Naive B cell (primary cell): ENCODE measurements at regions not wholly inside any gene's neighbourhood (a gene's known extent, or its start where the extent isn't known, plus 50 kb on each side); places are given as distances from the start of the nearest gene placed in this dataset.
A peak's percentile ranks its signal among the peaks of the same experiment; 100 is the strongest.
"Not testable (repeated sequence)": the region's sequence is repeated elsewhere in the genome, so short reads cannot be mapped to it uniquely, and the experiment has no call there.

Experiments
- ATAC-seq, 2 donors: fragments of 150-1000 bp; cut with Tn5 transposase; 2 replicates each; pipeline ENCODE4 v1.10.0; 2021; ENCODE audit warnings: low read depth in 2 of 2, mild to moderate bottlenecking in 2 of 2, moderate library complexity in 2 of 2
- DNase-seq: peaks from one replicate; pipeline ENCODE4 v3.0.0; 2022
- H3K27ac Mint-ChIP-seq, 6 donors: one replicate each; pipeline ENCODE4 v1.8.0; 2020 to 2022; ENCODE audit warnings: mild to moderate bottlenecking in 6 of 6, mixed read lengths in 6 of 6, moderate library complexity in 5 of 6, inconsistent platforms in 2 of 6
- H3K27me3 Mint-ChIP-seq, 3 donors: one replicate each; pipeline ENCODE4 v1.8.0; 2021 to 2022; ENCODE audit warnings: mixed read lengths in 3 of 3, mild to moderate bottlenecking in 1 of 3
- H3K36me3 Mint-ChIP-seq, 2 donors: one replicate each; pipeline ENCODE4 v1.8.0; 2020 to 2022; ENCODE audit warnings: mixed read lengths in 2 of 2, inconsistent platforms in 1 of 2, mild to moderate bottlenecking in 1 of 2
- H3K4me1 Mint-ChIP-seq, 3 donors: one replicate each; pipeline ENCODE4 v1.8.0; 2020 to 2022; ENCODE audit warnings: mixed read lengths in 3 of 3, inconsistent platforms in 1 of 3, mild to moderate bottlenecking in 1 of 3, moderate library complexity in 1 of 3
- H3K4me3 Mint-ChIP-seq, 8 donors: one replicate each; pipeline ENCODE4 v1.8.0; 2020 to 2022; ENCODE audit warnings: mild to moderate bottlenecking in 8 of 8, mixed read lengths in 8 of 8, moderate library complexity in 8 of 8, inconsistent platforms in 2 of 8
- H3K9me3 Mint-ChIP-seq, 7 donors: one replicate each; pipeline ENCODE4 v1.8.0; 2020 to 2022; ENCODE audit warnings: mixed read lengths in 7 of 7, mild to moderate bottlenecking in 5 of 7, inconsistent platforms in 2 of 7, moderate library complexity in 1 of 7

GRCh38 chr5:167063788-167064187, 1227.7 kb upstream of the WWC1 start:
- ATAC-seq, result no peak
- Mint-ChIP-seq H3K4me1 (no peaks in the 10 kb centered on the region), H3K27me3 (no peaks in the 10 kb centered on the region)

DNA sequence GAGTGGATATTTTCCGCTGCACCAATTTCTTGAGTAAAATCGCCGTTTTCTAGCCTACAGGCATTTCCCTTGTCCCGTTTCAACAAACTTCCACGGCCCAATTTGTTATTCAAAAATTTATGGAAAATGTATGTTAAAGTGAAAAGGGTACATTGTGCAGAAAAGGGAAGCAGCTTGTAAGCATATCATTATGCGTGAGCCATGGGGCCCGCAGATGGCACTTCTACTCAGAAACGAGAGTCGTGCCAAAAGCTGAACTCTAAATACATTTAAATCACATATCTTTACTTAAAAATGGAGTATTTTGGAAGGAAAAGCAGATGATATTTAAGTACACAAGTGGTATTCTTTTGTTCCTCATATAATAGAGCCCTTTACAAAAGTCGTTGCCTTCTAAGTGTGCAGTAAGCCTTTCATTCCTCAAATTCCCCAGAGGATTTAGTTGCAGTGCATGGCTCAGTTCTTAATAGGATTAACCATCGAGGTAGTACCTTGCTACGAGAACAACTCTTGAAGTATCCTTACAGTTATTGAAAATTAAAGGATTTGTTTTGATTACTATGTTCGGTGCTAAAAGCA, 1227.2 kb upstream of the WWC1 start:
- H3K27me3 Mint-ChIP-seq, result no peaks in the 10 kb centered on the region
- ATAC-seq, result no peak
- no peak overlapping the region for H3K27ac Mint-ChIP-seq
- no peaks in the 10 kb centered on the region for H3K36me3 Mint-ChIP-seq
- H3K4me1 Mint-ChIP-seq, result no peaks in the 10 kb centered on the region
- no peak overlapping the region for H3K4me3 Mint-ChIP-seq
- no peak for DNase-seq
- peaks cover 0 to 6% (median 0%) of the 10 kb centered on the region in 7 donors for H3K9me3 Mint-ChIP-seq

More at GRCh38 chr5:167063788-167064187, 1227.7 kb upstream of the WWC1 start:
- no peak for DNase-seq
- H3K4me3 Mint-ChIP-seq, result no peak overlapping the region
- H3K27ac Mint-ChIP-seq, result no peak overlapping the region
- H3K9me3 Mint-ChIP-seq, result peaks cover 0 to 6% (median 0%) of the 10 kb centered on the region in 7 donors
- H3K36me3 Mint-ChIP-seq, result no peaks in the 10 kb centered on the region

DNA sequence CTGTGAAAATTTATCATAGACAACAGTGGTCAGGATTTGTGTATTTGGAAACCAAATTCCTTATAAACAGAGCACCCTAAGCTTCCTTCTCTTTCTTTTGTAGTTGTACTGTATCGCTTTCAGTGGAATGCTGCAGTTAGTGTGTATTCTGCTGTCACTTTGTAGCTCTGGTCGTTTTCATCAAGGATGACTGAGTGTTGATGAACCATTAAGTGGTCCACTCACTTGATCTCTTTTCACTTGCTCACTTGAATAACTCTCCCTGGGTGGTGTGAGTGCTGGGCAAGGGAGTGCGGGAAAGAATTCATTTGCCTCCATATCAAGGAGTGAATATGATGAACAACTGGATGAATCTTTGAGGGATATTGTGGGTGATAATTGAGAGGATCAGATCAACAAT, 1225.7 kb upstream of the WWC1 start:
- Mint-ChIP-seq H3K27ac (no peak overlapping the region), H3K9me3 (peaks cover 0 to 6% (median 0%) of the 10 kb centered on the region in 7 donors), H3K4me3 (no peak overlapping the region), H3K36me3 (no peaks in the 10 kb centered on the region), H3K4me1 (no peaks in the 10 kb centered on the region), H3K27me3 (no peaks in the 10 kb centered on the region)
- no peak for ATAC-seq
- DNase-seq, result no peak

DNA sequence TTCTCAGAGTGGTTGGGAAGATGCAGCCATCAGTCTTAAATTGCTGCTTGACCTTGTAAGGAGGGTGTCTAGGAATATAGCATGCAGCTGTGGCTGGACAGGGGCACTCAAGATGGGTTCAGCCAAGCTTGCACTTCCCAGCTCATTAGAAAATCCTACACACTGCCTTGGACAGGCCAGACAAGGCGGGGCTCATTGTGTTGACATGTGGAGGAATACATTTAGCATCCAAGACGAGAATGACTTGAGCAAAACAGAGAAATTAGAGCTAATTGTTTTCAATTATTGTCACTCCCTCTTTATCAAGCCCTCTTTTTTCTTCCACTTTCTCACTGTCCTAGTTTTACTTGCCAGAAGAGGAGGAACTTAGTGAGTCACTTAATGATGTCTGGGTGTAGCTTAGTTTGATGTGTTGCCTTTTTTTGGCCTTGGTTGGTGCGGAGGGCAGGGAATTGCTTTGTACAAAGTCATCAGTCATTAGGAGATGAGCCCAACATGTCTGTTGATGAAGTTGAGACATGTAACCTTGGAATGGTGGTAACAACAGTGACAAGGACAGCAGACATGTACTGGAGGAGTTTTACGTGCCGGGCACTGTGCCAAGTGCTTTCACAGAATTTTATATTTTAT, 1219.3 kb upstream of the WWC1 start:
- ATAC-seq, result no peak
- Mint-ChIP-seq H3K36me3 (no peaks in the 10 kb centered on the region), H3K27ac (no peak overlapping the region)

GRCh38 chr5:167081561-167081960, 1209.9 kb upstream of the WWC1 start:
- H3K9me3 Mint-ChIP-seq, result peaks cover 0 to 4% (median 0%) of the 10 kb centered on the region in 7 donors
- H3K4me3 Mint-ChIP-seq, result no peak overlapping the region
- H3K27ac Mint-ChIP-seq, result no peak overlapping the region
- ATAC-seq (no peak), DNase-seq (no peak)
- no peaks in the 10 kb centered on the region for H3K4me1 Mint-ChIP-seq
- no peaks in the 10 kb centered on the region for H3K36me3 Mint-ChIP-seq
- no peaks in the 10 kb centered on the region for H3K27me3 Mint-ChIP-seq

More for the DNA sequence above, 1219.3 kb upstream of the WWC1 start:
- no peaks in the 10 kb centered on the region for H3K27me3 Mint-ChIP-seq
- H3K9me3 Mint-ChIP-seq, result peaks cover 0 to 10% (median 0%) of the 10 kb centered on the region in 7 donors
- H3K4me3 Mint-ChIP-seq, result no peak overlapping the region
- DNase-seq, result no peak
- no peaks in the 10 kb centered on the region for H3K4me1 Mint-ChIP-seq

DNA sequence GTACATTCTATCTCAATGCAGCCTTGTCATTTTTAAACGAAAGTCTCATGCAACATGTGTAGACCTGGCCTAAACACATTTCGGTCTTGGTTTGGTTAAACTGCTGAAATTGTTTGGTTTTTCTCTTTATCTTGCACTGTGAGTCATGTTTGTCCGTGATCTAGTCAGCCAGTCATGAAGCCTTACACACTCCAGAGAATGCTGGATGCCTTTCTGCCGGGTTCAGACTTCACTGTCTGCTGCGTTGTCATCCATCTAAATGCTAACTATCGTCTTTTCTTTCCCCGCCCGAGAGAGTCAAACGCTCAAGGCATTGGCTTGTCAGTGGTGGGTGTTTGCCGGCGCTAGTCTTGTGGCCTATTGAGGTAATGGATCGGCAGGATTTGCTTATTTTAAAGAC, 1194.6 kb upstream of the WWC1 start:
- Mint-ChIP-seq H3K27ac (no peak overlapping the region), H3K4me3 (no peak overlapping the region), H3K36me3 (no peaks in the 10 kb centered on the region), H3K4me1 (no peaks in the 10 kb centered on the region), H3K9me3 (peaks cover 0 to 10% (median 4%) of the 10 kb centered on the region in 7 donors), H3K27me3 (no peaks in the 10 kb centered on the region)
- DNase-seq, result no peak
- ATAC-seq, result no peak

DNA sequence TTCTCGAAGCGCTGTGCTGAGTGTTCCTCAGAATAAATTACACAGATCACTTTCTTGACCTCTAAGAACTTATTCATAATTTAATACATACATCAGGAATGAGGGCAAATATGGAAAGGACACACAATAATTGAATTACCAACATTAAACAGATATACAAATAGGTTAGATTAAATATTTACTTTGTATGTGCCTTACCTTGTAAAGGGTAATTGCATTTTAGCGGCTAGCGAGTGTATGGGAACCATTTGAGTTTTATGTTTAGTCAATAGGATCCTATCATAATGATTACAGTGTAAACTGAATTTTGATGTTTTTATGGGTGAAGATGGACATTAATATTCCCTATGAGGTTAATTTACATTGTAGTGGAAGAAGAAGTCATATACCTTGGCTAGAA, 1187.1 kb upstream of the WWC1 start:
- Mint-ChIP-seq H3K36me3 (no peaks in the 10 kb centered on the region), H3K4me1 (no peaks in the 10 kb centered on the region), H3K9me3 (peaks cover 0 to 11% (median 4%) of the 10 kb centered on the region in 7 donors), H3K27me3 (no peaks in the 10 kb centered on the region), H3K27ac (no peak overlapping the region), H3K4me3 (no peak overlapping the region)
- ATAC-seq (no peak), DNase-seq (no peak)

DNA sequence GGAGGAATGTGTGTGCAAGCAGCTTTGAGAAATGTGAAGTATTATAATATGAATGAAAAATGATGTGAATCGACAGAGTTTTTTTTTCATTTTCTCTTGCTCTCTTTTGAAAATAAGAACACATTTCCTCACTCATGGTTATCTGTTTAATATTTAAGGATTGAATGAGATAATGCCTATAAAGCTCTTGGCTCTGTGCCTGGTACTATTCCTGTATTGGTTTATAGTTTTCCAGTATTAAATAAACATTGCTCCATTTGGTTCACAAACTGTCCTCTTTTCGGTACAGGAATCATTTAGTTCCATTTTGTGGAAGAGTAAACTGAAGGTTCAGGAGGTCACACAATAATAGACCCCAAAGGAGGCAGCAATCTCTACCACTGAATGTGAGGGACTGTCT, 1185.5 kb upstream of the WWC1 start:
- no peak overlapping the region for H3K4me3 Mint-ChIP-seq
- ATAC-seq (no peak), DNase-seq (no peak)
- H3K27ac Mint-ChIP-seq, result peak overlapping the region in 1 of 6 donors; percentile 7
- no peaks in the 10 kb centered on the region for H3K4me1 Mint-ChIP-seq
- H3K36me3 Mint-ChIP-seq, result no peaks in the 10 kb centered on the region
- H3K27me3 Mint-ChIP-seq, result no peaks in the 10 kb centered on the region
- peaks cover 0 to 11% (median 4%) of the 10 kb centered on the region in 7 donors for H3K9me3 Mint-ChIP-seq

DNA sequence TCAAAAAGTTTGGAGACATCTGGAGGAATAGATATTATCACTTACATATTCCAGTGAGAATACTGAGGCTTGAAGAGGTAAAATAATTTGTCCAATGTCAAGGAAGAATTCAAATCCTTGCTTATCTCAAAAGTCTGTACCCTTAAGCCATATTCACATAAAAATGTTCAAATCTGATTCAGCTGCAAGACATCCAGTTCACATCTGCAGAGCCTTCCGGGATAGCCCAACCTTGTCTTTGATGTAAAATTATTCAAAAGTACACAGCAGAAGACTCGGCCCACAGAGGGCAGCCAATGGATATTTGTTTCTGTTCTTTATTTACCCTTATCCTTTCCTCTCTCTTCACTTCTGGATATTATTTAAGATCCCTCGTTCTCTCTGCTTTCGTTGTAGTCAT, 1183.8 kb upstream of the WWC1 start:
- H3K4me1 Mint-ChIP-seq, result no peaks in the 10 kb centered on the region
- H3K27ac Mint-ChIP-seq, result no peak overlapping the region
- no peaks in the 10 kb centered on the region for H3K27me3 Mint-ChIP-seq
- H3K4me3 Mint-ChIP-seq, result no peak overlapping the region
- no peak for DNase-seq
- no peaks in the 10 kb centered on the region for H3K36me3 Mint-ChIP-seq
- no peak for ATAC-seq
- peaks cover 0 to 11% (median 4%) of the 10 kb centered on the region in 7 donors for H3K9me3 Mint-ChIP-seq

DNA sequence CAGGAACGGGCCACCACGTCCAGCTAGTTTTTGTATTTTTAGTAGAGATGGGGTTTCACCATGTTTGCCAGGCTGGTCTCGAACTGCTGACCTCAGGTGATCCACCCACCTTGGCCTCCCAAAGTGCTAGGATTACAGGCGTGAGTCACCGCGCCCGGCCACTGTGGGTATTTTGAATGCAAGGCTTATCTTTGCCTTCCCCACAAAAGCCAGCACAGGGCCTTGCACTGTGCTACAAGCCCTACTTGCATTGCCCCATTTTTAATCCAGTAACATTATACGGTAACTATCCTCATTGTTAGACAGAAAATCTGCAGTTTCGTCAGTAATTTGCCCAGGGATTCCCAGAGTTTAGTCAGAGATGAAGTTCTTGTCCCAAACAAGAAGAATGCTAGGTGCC, 1183.2 kb upstream of the WWC1 start:
- H3K4me3 Mint-ChIP-seq, H3K27me3 Mint-ChIP-seq, ATAC-seq, H3K36me3 Mint-ChIP-seq, DNase-seq, H3K4me1 Mint-ChIP-seq, H3K27ac Mint-ChIP-seq: not testable (repeated sequence)
- peaks cover 0 to 11% (median 4%) of the 10 kb centered on the region in 7 donors for H3K9me3 Mint-ChIP-seq

DNA sequence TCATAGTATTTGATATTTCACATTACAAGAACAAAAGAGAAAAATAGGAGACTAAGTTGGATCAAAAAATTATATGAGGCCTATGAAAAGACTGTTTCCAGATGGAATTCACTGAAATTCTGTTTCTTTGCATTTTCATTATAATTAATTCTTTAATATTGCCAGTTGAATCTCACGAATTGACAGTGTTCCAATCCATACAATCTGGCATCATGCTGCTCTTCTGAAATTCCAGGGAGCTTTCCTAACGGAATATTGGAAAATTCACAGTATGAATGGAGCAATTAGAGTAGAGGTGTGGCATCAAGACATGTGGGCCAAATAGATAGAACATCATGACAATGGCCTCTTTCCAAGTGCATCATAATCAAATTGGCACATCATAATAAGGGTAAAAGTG, 1178.9 kb upstream of the WWC1 start:
- Mint-ChIP-seq H3K9me3 (peaks cover 0 to 10% (median 4%) of the 10 kb centered on the region in 7 donors), H3K36me3 (no peaks in the 10 kb centered on the region), H3K4me1 (no peaks in the 10 kb centered on the region), H3K4me3 (no peak overlapping the region), H3K27ac (no peak overlapping the region), H3K27me3 (no peaks in the 10 kb centered on the region)
- DNase-seq (no peak), ATAC-seq (no peak)

DNA sequence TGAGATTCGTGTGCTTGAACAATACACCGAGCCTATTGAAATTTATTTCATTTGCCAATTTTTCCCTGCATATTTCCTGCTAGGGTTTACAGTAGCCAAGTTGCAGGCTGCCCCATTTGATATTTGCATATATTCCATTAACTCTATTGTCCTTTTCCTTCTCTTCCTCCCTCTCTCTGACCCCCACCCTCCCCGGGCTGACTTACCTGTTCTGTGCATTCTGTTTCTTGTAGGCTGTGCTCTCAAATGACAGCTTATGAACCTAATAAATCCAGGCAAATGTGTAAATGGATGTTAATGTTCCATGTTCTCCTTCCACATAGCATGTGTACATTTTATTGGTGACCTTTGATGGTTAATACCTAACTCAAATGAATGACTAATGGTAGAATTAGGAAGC, 1169.2 kb upstream of the WWC1 start:
- H3K27me3 Mint-ChIP-seq, result no peaks in the 10 kb centered on the region
- no peak overlapping the region for H3K27ac Mint-ChIP-seq
- H3K36me3 Mint-ChIP-seq, result no peaks in the 10 kb centered on the region
- ATAC-seq (no peak), DNase-seq (no peak)
- no peaks in the 10 kb centered on the region for H3K4me1 Mint-ChIP-seq
- H3K9me3 Mint-ChIP-seq, result peaks cover 0 to 14% (median 5%) of the 10 kb centered on the region in 7 donors
- H3K4me3 Mint-ChIP-seq, result no peak overlapping the region

GRCh38 chr5:167123126-167123525, 1168.3 kb upstream of the WWC1 start:
- H3K9me3 Mint-ChIP-seq, result peaks cover 0 to 14% (median 5%) of the 10 kb centered on the region in 7 donors
- ATAC-seq, result no peak

GRCh38 chr5:167128581-167128980, 1162.9 kb upstream of the WWC1 start:
- no peaks in the 10 kb centered on the region for H3K36me3 Mint-ChIP-seq
- H3K9me3 Mint-ChIP-seq, result peaks cover 0 to 10% (median 3%) of the 10 kb centered on the region in 7 donors
- H3K4me3 Mint-ChIP-seq, result no peak overlapping the region
- no peak for ATAC-seq
- no peak for DNase-seq
- no peak overlapping the region for H3K27ac Mint-ChIP-seq
- H3K4me1 Mint-ChIP-seq, result no peaks in the 10 kb centered on the region
- H3K27me3 Mint-ChIP-seq, result no peaks in the 10 kb centered on the region

More at GRCh38 chr5:167123126-167123525, 1168.3 kb upstream of the WWC1 start:
- Mint-ChIP-seq H3K36me3 (no peaks in the 10 kb centered on the region), H3K4me1 (no peaks in the 10 kb centered on the region), H3K27me3 (no peaks in the 10 kb centered on the region), H3K4me3 (no peak overlapping the region), H3K27ac (no peak overlapping the region)
- DNase-seq, result no peak
